Keratinocyte (primary cell): ENCODE measurements at regions not wholly inside any gene's neighbourhood (a gene's known extent, or its start where the extent isn't known, plus 50 kb on each side); places are given as distances from the start of the nearest gene placed in this dataset.

Experiments used
- CTCF ChIP-seq, 3 experiments: IDR thresholded peaks in 1 of 3; conservative IDR thresholded peaks in 1 of 3; optimal IDR thresholded peaks in 1 of 3; 2 replicates in 2 of 3; 3 replicates in 1 of 3; pipeline versions ENCODE3 to v1.5.1; 2011; ENCODE audit warnings: low read length in 3 of 3, mild to moderate bottlenecking in 3 of 3, moderate library complexity in 2 of 3, control low read depth in 1 of 3, inconsistent platforms in 1 of 3; ENCODE audit not compliant: insufficient read depth in 2 of 3; ENCODE audit errors: extremely low read depth in 1 of 3
- EZH2 ChIP-seq: IDR thresholded peaks from one replicate; pipeline ENCODE4 v1.6.1; 2012; ENCODE audit warnings: inconsistent platforms, mild to moderate bottlenecking, low read length, moderate library complexity

GRCh38 chr19:29076963-29077362 is 136.0 kb downstream of the UQCRFS1 start:
- TF ChIP-seq CTCF (optimal IDR thresholded peaks at IDR 0.05 in 1 of 3, IDR thresholded peaks at IDR 0.05 in 1 of 3, conservative IDR thresholded peaks at IDR 0.05 in 1 of 3; ENCODE audit: extremely low read depth in 1 of 3, insufficient read depth in 2 of 3, low read length in 3 of 3) (no peak), EZH2 (no peak)
